GM21423 (cell line): ENCODE measurements at regions not wholly inside any gene's neighbourhood (a gene's known extent, or its start where the extent isn't known, plus 50 kb on each side); places are given as distances from the start of the nearest gene placed in this dataset.

Source experiments
- ATAC-seq: cut with Tn5 transposase; IDR thresholded peaks from one replicate; pipeline ENCODE4 v1.9.1; 2021; ENCODE audit warnings: mild to moderate bottlenecking, moderate library complexity; ENCODE audit not compliant: unreplicated experiment

DNA sequence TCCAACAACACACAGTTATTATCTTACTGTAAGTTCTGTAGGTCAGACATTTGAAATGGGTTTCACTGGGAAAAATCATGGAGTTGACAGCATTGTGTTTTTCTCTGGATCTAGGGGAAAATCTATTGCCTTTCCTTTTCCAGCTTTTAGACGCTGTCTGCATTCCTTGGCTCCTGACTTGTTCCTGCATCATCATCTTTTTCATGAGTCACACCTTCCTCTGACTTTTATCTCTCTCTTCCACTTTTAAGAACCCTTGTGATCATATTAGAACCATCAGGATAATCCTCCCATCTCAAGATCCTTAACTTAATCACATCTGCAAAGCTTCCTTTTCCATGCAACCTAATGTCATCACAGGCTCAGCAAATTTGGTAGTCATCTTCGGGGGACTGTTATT lies 1454.8 kb downstream of the RPA4 start:
- ATAC-seq, result no peak

DNA sequence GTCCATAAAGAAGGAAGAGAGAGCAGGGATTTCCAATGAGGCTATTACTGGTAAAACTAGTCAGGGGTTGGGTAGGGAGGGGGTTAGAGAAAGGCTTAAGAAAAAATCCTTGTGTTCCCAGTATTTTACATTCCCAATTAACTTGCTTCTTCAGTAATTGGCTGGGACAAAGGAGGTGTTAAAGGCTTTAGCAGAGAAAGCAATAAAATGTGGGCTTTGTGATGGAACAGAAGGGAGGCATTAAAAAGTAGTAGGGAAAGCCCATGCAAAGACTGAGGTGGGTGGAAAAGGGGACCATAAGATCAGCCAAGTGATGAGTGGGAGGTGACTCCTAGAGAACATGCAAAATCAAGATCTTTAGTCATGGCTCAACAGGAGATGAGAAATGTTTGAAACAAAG lies 1467.2 kb downstream of the RPA4 start:
- ATAC-seq, result no peak

GRCh38 chrX:98357146-98357545 lies 1473.4 kb downstream of the RPA4 start:
- no peak for ATAC-seq

- ATAC-seq, result no peak
These were observed 1478.9 kb downstream of the RPA4 start for GRCh38 chrX:98362630-98363029.

- ATAC-seq, result no peak
These were observed 1488.3 kb downstream of the RPA4 start for GRCh38 chrX:98371994-98372393.

DNA sequence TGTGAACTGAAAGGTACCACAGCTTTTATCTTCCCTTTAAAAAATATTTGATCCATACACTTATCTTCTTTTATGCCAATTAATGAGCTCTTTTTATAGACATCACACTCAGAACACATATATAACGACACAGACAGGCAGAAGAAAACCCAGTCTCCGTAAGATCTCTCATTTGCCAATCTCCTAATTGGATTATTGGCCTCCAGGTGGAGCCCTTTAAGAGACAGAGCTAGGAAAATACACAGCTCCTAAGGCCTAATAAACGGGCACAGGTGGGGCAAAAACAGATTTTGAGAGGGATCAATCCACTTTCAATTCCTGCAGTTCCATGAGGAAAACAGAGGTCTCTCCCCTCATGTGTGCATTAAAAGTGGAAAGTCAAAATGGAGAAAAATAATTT lies 1495.4 kb downstream of the RPA4 start:
- no peak for ATAC-seq

- ATAC-seq, result no peak
These were observed 1496.4 kb downstream of the RPA4 start for GRCh38 chrX:98380106-98380505.

- no peak for ATAC-seq
These were observed 1496.8 kb downstream of the RPA4 start for GRCh38 chrX:98380556-98380955.

GRCh38 chrX:98398542-98398941 lies 1514.8 kb downstream of the RPA4 start:
- no peak for ATAC-seq

GRCh38 chrX:98405376-98405775 lies 1521.7 kb downstream of the RPA4 start:
- no peak for ATAC-seq

DNA sequence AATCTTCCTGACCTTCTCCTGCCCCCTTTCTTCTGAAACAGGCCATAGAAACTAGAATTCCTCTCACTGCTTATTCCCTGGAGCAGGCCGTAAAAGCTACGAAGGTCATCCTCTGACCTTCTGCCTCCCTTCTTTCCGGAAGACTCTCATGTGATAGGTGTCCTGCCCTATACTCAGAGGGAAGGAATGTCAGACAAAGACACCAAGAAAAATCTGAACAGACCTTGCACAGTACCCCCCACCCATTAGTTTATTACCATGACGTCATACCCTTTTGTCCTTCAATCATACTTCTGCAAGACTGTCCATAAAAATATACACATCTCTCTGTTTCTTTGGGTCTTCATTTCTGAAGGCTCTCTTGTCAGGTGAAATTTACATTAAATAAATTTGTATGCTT lies 1523.9 kb downstream of the RPA4 start:
- no peak for ATAC-seq

DNA sequence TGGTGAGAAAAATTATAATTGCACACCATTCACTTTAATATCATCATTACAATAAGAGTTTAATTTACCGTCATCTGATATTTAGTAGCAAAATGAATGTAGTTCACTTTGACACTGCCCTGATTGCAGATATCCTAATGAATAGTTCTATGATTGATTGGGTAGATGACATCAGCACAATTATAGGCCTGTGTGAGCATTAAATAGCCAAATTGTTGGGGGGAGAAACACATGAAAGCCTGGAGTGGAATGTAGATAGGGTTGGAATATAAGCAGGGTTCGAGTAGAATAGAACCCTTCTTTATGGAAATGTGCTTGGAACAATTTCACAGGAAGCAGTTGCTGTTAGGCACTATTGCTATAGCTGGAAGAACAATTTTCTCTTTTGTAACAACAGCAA lies 1526.2 kb downstream of the RPA4 start:
- ATAC-seq, result no peak

- no peak for ATAC-seq
These were observed 1528.3 kb downstream of the RPA4 start for GRCh38 chrX:98412058-98412457.

- ATAC-seq, result no peak
These were observed 1538.8 kb downstream of the RPA4 start for GRCh38 chrX:98422536-98422935.

DNA sequence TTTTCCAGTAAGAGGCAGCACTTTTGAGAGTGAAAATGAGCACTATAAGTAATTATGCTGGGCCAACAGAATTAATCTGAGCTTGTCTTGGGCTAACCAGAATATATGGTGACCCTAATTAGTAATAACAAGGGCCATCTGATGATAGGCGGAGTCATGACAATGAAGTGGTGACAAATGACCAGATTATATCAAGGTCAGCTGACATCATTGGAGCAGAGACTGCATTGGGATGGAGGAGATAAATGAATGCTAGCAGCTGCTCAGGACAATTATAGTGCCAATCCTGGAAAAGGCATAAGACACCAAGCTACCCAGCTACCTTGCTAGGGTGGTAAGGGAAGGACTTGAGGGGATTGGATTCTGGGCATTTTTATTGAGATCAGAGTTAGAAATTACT lies 1548.7 kb downstream of the RPA4 start:
- ATAC-seq, result no peak

GRCh38 chrX:98448524-98448923 lies 1564.8 kb downstream of the RPA4 start:
- no peak for ATAC-seq

- no peak for ATAC-seq
These were observed 1568.7 kb downstream of the RPA4 start for GRCh38 chrX:98452456-98452855.

- no peak for ATAC-seq
These were observed 1576.0 kb downstream of the RPA4 start for GRCh38 chrX:98459669-98460068.

GRCh38 chrX:98480606-98481005 lies 1596.9 kb downstream of the RPA4 start:
- no peak for ATAC-seq

DNA sequence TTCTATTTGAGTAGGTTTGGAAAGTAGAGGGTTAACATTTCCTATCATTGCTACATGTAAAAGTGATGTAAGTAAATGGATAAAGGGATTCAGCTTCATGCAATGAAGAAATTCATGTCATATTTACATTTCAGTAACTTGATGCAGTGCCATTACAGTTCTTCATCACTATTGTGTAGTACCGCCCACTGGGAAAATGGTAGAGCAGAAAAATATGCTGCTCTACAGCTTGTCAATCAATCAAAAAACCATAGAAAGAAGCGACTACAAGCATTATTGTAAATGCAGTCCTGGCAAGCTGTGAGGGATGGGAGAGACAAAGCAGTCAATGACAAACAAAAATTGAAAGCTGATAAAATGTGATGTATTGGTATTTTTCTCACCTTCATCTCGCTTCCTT lies 1597.9 kb downstream of the RPA4 start:
- no peak for ATAC-seq

GRCh38 chrX:98490670-98491069 lies 1607.0 kb downstream of the RPA4 start:
- ATAC-seq, result no peak

- ATAC-seq, result no peak
These were observed 1617.7 kb downstream of the RPA4 start for GRCh38 chrX:98501426-98501825.

- no peak for ATAC-seq
These were observed 1623.2 kb downstream of the RPA4 start for GRCh38 chrX:98506907-98507306.

- ATAC-seq, result no peak
These were observed 1630.3 kb downstream of the RPA4 start for GRCh38 chrX:98514032-98514431.
